Keratinocyte (primary cell): ENCODE measurements at regions not wholly inside any gene's neighbourhood (a gene's known extent, or its start where the extent isn't known, plus 50 kb on each side); places are given as distances from the start of the nearest gene placed in this dataset.

Source experiments
- EZH2 ChIP-seq: IDR thresholded peaks from one replicate; pipeline ENCODE4 v1.6.1; 2012; ENCODE audit warnings: inconsistent platforms, mild to moderate bottlenecking, low read length, moderate library complexity
- TF ChIP-seq, protein P1 (sequence below), 3 experiments: IDR thresholded peaks in 1 of 3; conservative IDR thresholded peaks in 1 of 3; optimal IDR thresholded peaks in 1 of 3; 2 replicates in 2 of 3; 3 replicates in 1 of 3; pipeline versions ENCODE3 to v1.5.1; 2011; ENCODE audit warnings: low read length in 3 of 3, mild to moderate bottlenecking in 3 of 3, moderate library complexity in 2 of 3, control low read depth in 1 of 3, inconsistent platforms in 1 of 3; ENCODE audit not compliant: insufficient read depth in 2 of 3; ENCODE audit errors: extremely low read depth in 1 of 3

DNA sequence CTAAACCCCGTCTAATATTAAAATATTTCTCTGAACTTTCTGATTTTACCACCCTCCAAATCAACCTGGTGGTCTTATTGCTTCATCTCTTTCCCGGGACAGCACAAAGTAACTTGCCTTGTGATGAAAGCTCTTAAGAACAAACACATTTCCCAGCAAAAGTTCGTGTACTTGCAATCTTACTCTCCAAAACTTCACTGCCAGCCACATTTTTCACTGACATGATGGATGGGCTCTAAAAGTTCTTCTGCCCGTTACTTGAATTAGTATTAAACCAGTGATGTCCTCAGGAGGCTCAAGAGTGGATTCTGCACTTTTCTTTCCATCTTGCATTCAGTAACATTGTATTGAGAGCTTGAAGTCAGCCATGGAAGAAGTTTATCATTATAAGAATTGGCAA is 731.6 kb upstream of the GJE1 start:
- TF ChIP-seq, protein P1, sequence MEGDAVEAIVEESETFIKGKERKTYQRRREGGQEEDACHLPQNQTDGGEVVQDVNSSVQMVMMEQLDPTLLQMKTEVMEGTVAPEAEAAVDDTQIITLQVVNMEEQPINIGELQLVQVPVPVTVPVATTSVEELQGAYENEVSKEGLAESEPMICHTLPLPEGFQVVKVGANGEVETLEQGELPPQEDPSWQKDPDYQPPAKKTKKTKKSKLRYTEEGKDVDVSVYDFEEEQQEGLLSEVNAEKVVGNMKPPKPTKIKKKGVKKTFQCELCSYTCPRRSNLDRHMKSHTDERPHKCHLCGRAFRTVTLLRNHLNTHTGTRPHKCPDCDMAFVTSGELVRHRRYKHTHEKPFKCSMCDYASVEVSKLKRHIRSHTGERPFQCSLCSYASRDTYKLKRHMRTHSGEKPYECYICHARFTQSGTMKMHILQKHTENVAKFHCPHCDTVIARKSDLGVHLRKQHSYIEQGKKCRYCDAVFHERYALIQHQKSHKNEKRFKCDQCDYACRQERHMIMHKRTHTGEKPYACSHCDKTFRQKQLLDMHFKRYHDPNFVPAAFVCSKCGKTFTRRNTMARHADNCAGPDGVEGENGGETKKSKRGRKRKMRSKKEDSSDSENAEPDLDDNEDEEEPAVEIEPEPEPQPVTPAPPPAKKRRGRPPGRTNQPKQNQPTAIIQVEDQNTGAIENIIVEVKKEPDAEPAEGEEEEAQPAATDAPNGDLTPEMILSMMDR (optimal IDR thresholded peaks at IDR 0.05 in 1 of 3, IDR thresholded peaks at IDR 0.05 in 1 of 3, conservative IDR thresholded peaks at IDR 0.05 in 1 of 3; ENCODE audit: extremely low read depth in 1 of 3, insufficient read depth in 2 of 3, low read length in 3 of 3) = no peak
- no peak for TF ChIP-seq EZH2
